22Rv1 (cell line): ENCODE measurements at regions not wholly inside any gene's neighbourhood (a gene's known extent, or its start where the extent isn't known, plus 50 kb on each side); places are given as distances from the start of the nearest gene placed in this dataset.

Experiments
- CTCF ChIP-seq: fragments of 450-650 bp; IDR thresholded peaks from 2 replicates; pipeline ENCODE4 v1.5.1; 2017; ENCODE audit warnings: mild to moderate bottlenecking
- ZFX ChIP-seq: fragments of 450-650 bp; IDR thresholded peaks from 2 replicates; pipeline ENCODE4 v1.6.1; 2017; ENCODE audit warnings: antibody characterized with exemption, borderline replicate concordance

GRCh38 chr2:62305421-62306176 is 109.7 kb downstream of the B3GNT2 start:
- TF ChIP-seq CTCF (no peak), ZFX (no peak)
